ENCODE measurements at regions not wholly inside any gene's neighbourhood (a gene's known extent, or its start where the extent isn't known, plus 50 kb on each side); places are given as distances from the start of the nearest gene placed in this dataset.
A peak's percentile ranks its signal among the peaks of the same experiment; 100 is the strongest.

DNA sequence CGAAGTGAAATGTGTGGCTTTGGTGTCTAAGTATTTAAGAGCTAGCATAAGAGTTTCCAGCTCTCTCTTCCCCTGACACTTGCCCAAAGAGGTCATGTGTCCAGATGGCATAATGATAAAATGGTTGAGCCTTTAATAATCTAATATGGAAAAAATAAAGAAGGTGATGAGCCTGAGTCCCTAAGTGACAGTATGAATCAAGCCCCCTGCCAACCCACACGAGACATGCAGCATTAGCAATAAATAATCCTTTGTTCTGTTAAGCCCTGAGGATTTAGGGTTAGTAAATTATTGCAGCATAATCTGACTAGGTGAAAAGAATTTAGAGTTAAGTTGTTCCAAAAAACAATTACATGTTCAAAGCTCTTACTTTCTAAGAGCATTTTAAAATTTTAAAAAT, 217.2 kb upstream of the CCDC150 start:
- H3K4me3 ChIP-seq (ENCODE audit: low read depth, low read length): no peak overlapping the region
- DNase-seq (ENCODE audit: low read depth): no peak
- TF ChIP-seq, protein P1, sequence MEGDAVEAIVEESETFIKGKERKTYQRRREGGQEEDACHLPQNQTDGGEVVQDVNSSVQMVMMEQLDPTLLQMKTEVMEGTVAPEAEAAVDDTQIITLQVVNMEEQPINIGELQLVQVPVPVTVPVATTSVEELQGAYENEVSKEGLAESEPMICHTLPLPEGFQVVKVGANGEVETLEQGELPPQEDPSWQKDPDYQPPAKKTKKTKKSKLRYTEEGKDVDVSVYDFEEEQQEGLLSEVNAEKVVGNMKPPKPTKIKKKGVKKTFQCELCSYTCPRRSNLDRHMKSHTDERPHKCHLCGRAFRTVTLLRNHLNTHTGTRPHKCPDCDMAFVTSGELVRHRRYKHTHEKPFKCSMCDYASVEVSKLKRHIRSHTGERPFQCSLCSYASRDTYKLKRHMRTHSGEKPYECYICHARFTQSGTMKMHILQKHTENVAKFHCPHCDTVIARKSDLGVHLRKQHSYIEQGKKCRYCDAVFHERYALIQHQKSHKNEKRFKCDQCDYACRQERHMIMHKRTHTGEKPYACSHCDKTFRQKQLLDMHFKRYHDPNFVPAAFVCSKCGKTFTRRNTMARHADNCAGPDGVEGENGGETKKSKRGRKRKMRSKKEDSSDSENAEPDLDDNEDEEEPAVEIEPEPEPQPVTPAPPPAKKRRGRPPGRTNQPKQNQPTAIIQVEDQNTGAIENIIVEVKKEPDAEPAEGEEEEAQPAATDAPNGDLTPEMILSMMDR (conservative IDR thresholded peaks at IDR 0.05; ENCODE audit: low read depth, low read length): no peak

DNA sequence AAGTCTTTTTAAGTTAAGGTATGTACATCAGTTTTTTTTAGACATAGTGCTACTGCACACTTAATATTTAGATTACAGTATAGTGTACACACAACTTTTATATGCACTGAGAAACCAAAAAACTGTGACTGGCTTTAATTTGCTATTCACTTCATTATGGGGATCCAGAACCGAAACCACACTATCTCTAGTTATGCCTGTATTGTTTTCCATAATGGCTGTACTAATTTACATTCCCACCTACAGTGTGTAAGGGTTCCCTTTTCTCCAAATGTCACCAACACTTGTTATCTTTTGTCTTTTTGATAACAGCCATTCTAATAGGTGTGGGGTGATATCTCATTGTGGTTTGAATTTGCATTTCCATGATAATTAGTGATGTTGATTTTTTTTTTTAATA, 213.4 kb upstream of the CCDC150 start:
- no peak overlapping the region for H3K4me3 ChIP-seq (ENCODE audit: low read depth, low read length)
- TF ChIP-seq, protein P1 (conservative IDR thresholded peaks at IDR 0.05; ENCODE audit: low read depth, low read length): no peak
- DNase-seq (ENCODE audit: low read depth): no peak

DNA sequence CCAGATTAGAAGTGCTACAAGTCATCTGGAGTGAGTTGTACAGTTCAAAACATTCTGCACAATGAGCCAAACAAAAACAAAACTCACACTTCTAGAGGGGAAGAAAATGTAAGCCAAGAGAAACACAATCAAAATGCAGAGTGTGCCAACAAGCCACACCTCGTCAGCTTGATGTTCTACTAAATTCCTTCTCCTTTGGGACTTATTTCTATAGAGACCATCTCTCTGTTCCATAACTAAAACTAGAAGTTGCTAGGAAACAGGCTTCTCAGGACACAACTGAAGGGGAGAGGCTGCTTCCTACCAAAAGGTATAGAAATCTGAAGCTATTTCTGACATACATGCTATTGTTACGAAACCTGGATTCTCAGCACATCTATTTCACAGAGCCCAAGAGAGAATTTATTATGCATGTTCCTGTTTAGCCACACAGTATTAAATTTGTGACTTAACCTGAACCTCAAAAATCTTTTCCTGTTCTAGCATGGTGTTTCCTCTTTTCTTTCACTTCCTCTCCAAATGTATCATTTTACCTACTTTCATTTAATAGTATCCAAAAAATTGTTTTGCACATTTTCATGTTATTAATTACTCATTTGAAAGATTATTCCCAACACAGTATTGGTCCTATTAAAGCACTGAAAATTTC, 211.4 kb upstream of the CCDC150 start:
- TF ChIP-seq, protein P1 (conservative IDR thresholded peaks at IDR 0.05; ENCODE audit: low read depth, low read length): no peak
- no peak for DNase-seq (ENCODE audit: low read depth)
- no peak overlapping the region for H3K4me3 ChIP-seq (ENCODE audit: low read depth, low read length)

DNA sequence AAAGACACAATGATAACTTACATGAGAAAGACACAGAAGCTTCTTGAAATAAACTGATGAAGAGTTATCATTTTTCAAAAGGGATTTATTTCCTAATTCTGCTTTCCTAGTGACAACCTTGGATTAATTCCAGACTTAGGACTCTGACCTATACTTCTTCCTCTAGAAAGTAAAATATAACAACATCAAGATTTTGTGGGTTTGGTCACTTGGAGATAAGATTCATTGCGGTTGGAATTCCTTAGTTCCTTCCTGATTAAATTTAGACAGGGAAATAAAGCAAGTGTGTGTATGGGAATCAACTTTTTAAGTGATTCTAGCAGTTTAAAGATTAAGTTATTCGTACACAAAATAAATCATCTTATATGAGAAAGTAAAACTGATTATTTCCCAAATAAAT, 208.4 kb upstream of the CCDC150 start:
- TF ChIP-seq, protein P1 (conservative IDR thresholded peaks at IDR 0.05; ENCODE audit: low read depth, low read length): no peak

DNA sequence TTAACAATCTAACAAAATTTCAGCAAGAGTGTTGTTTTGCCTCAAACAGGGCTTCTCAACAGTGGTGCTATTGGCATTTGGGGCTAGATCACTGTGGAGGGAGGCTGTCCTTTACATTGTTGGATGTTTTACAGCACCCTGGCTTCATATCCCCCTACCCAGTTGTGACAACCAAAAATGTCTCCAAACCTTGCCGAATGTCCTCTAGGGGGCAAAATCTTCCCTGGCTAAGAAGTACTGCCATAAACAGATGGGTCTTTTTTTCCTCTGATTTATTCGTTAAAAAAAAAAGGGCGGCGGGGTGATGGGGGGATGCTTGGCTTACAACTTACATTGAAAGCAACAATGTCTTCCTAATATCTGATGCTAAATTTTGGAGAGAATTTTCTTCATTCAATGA, 207.6 kb upstream of the CCDC150 start:
- TF ChIP-seq, protein P1 (conservative IDR thresholded peaks at IDR 0.05; ENCODE audit: low read depth, low read length): peak; percentile 76
- H3K4me3 ChIP-seq (ENCODE audit: low read depth, low read length): no peak overlapping the region
- DNase-seq (ENCODE audit: low read depth): no peak

More for the DNA sequence above, 208.4 kb upstream of the CCDC150 start:
- H3K4me3 ChIP-seq (ENCODE audit: low read depth, low read length): no peak overlapping the region
- DNase-seq (ENCODE audit: low read depth): no peak

DNA sequence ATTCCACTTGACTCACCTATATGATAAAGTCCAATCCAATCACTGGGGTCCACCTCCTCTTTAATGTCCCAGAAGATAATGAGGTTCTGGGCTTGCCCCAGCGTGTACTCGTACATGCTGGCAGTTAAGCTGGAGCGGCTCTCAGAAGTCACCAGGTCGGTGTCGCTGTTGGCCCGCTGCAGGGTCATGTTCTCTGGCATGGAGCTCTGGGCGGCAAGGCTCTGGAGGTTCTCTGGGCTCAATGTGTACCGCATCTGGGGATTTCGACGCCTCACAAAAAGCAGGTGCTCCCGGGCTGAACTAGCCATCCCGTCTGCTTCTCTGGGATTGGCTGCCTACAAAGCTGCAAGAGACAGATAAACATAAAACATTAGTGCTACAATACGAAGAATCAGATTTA, 206.4 kb upstream of the CCDC150 start:
- TF ChIP-seq, protein P1 (conservative IDR thresholded peaks at IDR 0.05; ENCODE audit: low read depth, low read length): no peak
- H3K4me3 ChIP-seq (ENCODE audit: low read depth, low read length): no peak overlapping the region
- DNase-seq (ENCODE audit: low read depth): no peak

DNA sequence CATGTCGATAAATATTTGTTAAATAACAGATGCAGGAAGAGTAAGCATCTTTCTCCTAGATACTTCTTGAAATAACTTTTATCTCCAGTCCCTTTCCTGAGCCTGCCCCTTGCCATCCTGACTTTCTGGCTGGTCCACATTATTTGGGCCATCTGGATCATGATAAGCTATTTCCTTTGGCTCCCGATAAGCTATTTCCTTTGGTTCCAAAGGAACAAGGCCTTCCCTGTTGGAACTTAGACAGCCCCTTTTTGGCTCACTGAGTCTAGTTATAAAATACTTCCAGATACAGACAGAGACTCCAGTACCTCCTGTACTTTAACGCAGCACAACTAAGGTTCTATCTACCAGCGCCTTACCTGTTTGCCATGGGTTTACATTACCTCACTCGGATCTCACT, 205.3 kb upstream of the CCDC150 start:
- no peak overlapping the region for H3K4me3 ChIP-seq (ENCODE audit: low read depth, low read length)
- no peak for DNase-seq (ENCODE audit: low read depth)
- TF ChIP-seq, protein P1 (conservative IDR thresholded peaks at IDR 0.05; ENCODE audit: low read depth, low read length): no peak

All from epithelial cell of proximal tubule (primary cell).